ENCODE measurements at regions not wholly inside any gene's neighbourhood (a gene's known extent, or its start where the extent isn't known, plus 50 kb on each side); places are given as distances from the start of the nearest gene placed in this dataset.

DNA sequence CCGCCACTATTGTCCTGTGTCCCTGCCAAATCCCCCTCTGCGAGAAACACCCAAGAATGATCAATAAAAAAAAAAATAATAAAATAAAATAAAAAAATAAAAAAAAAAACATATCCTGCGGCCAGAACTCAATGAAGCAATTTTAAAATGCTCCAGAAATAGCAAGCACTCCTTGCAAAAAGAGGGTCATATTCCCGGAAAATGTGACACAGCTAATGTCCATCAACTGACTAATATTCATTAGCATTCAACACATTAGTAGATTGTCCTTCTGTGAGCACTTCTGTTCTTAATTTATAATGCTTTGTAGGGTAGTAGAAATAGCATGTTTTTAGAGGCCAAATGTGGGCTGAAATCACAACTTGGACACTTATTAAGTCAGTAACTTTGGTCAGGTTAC, 252.3 kb upstream of the SESN3 start:
- peak; percentile 76 for DNase-seq (ENCODE audit: low read depth)
- TF ChIP-seq, protein P1, sequence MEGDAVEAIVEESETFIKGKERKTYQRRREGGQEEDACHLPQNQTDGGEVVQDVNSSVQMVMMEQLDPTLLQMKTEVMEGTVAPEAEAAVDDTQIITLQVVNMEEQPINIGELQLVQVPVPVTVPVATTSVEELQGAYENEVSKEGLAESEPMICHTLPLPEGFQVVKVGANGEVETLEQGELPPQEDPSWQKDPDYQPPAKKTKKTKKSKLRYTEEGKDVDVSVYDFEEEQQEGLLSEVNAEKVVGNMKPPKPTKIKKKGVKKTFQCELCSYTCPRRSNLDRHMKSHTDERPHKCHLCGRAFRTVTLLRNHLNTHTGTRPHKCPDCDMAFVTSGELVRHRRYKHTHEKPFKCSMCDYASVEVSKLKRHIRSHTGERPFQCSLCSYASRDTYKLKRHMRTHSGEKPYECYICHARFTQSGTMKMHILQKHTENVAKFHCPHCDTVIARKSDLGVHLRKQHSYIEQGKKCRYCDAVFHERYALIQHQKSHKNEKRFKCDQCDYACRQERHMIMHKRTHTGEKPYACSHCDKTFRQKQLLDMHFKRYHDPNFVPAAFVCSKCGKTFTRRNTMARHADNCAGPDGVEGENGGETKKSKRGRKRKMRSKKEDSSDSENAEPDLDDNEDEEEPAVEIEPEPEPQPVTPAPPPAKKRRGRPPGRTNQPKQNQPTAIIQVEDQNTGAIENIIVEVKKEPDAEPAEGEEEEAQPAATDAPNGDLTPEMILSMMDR (conservative IDR thresholded peaks at IDR 0.05; ENCODE audit: low read length) = no peak
- H3K4me3 ChIP-seq (ENCODE audit: low read length) = no peak overlapping the region

DNA sequence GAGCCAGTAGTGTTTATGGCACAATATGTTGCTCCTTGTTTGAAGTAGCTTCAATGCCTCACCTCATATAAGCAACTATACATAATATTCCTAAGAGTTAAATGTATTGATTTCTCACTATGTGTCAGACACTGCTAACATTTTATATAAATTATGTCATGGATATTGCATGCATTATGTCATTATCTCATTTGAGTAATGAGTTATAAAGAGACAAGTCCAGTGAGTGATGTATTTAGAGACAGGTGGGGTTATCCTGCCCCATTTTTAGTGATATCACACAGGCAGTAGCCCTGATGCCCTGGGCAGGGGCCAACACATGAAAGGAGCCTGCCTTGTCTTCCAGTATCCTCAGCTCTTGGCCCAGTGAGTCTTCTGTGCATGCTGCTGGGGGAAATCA, 247.0 kb upstream of the SESN3 start:
- TF ChIP-seq, protein P1 (conservative IDR thresholded peaks at IDR 0.05; ENCODE audit: low read length) = no peak
- H3K4me3 ChIP-seq (ENCODE audit: low read length) = no peak overlapping the region
- DNase-seq (ENCODE audit: low read depth) = no peak

DNA sequence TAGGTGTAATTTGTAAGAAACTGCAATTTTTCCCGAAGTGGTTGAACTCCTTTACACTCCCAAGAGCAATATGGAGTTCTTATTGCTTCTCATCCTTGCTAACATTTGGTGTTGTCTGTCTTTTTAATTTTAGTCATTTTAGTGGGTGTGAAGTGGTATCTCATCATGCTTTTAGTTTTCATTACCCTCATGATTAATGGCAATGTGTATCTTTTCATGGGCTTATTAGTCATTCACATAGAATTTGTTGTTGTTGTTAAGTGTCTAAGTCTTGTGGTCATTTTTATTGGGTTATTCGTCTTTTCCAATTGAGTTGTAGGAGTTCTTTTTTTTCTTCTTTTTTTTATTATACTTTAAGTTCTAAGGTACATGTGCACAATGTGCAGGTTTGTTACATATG, 238.3 kb upstream of the SESN3 start:
- DNase-seq (ENCODE audit: low read depth) = peak; percentile 45
- no peak overlapping the region for H3K4me3 ChIP-seq (ENCODE audit: low read length)
- TF ChIP-seq, protein P1 (conservative IDR thresholded peaks at IDR 0.05; ENCODE audit: low read length) = no peak

DNA sequence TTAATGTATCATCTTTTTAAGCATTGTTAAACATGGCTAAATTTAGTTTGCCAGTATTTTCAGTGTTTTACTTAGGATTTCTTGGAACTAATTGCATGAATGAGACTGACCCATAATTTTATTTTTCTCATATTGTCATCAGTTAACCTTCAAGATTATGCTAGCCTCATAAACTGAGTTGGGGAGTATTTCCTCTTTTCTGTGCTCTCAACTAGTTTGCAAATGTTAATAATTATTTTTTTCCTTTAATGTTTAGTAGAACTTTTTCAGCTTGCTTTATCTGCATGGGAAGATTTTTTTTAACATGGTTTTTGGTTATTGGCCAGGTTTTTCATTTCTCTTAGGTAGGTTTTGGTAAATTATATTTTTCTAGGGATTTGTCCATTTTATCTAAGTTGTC, 235.4 kb upstream of the SESN3 start:
- no peak overlapping the region for H3K4me3 ChIP-seq (ENCODE audit: low read length)
- TF ChIP-seq, protein P1 (conservative IDR thresholded peaks at IDR 0.05; ENCODE audit: low read length) = no peak
- no peak for DNase-seq (ENCODE audit: low read depth)

DNA sequence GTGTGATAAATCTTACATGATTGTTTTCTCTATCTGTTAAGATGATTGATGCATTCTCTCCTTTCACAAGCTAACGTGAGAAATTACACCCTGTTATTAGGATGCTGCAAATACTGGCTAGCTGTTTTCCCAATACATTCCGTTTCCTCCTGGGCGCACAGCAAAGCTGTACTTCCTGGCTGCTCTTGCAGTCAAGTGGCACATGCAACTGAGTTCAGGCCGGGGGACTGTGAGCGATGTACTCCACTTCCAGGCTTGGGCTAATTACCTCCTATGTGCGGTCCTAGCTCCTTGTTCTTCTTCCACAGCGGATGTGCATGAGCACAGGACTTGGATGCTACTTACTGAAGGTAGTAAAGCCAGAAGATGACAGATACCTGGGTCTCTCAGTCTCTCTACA, 234.9 kb upstream of the SESN3 start:
- TF ChIP-seq, protein P1 (conservative IDR thresholded peaks at IDR 0.05; ENCODE audit: low read length) = no peak
- H3K4me3 ChIP-seq (ENCODE audit: low read length) = no peak overlapping the region
- no peak for DNase-seq (ENCODE audit: low read depth)

DNA sequence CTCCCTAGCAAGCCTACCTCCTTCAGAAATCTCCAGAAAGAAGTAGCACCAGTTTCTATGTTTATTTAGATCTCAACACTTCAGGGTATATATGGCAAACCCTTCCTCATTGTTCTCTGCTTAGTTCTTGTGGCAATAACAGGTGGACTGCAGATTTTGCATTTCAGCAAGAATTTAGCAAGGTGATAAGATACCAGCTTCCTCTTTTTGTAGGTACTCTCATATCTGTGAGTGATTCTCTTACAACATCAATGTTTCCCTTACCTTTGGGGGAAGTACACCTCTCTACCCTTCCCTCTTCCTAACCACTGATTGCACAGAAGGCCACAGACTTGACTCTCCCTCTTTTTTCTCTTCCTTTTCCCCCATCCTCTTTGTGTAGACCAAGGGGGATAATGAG, 230.9 kb upstream of the SESN3 start:
- TF ChIP-seq, protein P1 (conservative IDR thresholded peaks at IDR 0.05; ENCODE audit: low read length) = no peak
- DNase-seq (ENCODE audit: low read depth) = no peak
- no peak overlapping the region for H3K4me3 ChIP-seq (ENCODE audit: low read length)

DNA sequence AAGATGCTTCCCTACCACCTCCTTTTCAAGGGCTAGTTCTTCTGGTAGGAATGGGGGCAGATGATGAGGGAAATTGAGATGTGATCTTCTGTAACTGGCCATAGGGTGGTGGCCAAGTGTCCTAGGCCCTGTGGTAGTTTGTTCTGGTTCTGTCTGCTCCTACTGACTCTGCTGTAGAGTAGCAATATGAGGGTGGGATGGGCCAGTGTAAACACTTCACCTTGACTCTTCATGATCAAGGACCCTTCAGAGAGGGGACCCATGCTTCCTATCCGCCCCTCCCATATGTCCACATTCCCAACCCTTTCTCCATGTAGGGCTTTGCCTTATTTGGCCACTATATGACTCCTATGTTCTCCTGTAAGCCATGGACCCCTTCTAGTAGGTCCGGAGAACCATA, 230.3 kb upstream of the SESN3 start:
- no peak for DNase-seq (ENCODE audit: low read depth)
- TF ChIP-seq, protein P1 (conservative IDR thresholded peaks at IDR 0.05; ENCODE audit: low read length) = no peak
- no peak overlapping the region for H3K4me3 ChIP-seq (ENCODE audit: low read length)
